ENCODE measurements at regions not wholly inside any gene's neighbourhood (a gene's known extent, or its start where the extent isn't known, plus 50 kb on each side); places are given as distances from the start of the nearest gene placed in this dataset.

DNA sequence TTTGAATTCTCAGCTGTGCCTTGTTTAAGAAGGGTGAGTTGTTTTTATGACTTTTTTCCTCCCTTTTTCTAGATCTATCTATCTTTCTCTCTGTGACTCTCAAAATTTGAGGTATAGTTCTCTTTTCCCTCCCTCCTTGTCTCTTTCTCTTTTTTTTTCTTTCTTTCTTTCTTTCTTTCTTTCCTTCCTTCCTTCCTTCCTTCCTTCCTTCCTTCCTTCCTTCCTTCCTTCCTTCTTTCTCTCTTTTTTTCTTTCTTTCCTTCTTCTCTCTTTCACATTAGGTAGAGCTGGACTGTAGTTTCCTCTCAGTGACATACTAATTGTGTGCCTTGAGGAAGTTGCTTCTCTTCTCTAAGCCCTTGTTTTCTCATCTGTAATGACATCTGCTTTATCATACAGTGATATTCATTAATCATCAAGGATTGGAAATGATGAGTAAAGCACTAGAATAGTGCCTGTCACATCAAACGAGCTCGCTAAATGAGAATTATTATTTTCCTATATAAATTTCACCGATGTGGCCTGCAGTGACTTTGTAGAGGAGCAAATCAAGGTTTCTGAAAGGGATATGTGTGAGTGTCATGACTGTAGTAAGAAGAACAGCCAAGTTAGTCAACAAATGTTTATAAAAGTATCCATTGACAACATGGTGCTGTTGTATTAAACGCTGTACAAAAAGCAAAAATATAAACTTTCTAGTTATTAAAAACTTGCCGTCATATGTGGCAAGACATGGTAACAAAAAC, 78.9 kb upstream of the SLC38A2 start:
- no peak for TF ChIP-seq HDGF (IDR thresholded peaks at IDR 0.05; ENCODE audit: borderline replicate concordance)
- no peak for TF ChIP-seq NFRKB (IDR thresholded peaks at IDR 0.05)
- no peak for TF ChIP-seq SP1 (IDR thresholded peaks at IDR 0.05)
- no peak for TF ChIP-seq FOXM1 (IDR thresholded peaks at IDR 0.05; ENCODE audit: borderline replicate concordance)
- TF ChIP-seq SUZ12 (IDR thresholded peaks at IDR 0.05), result no peak
- no peak for TF ChIP-seq ARNT (IDR thresholded peaks at IDR 0.05)
- TF ChIP-seq CTBP1 (IDR thresholded peaks at IDR 0.05; ENCODE audit: borderline replicate concordance), result no peak

Measured in HEK293T (cell line).